ENCODE measurements at regions not wholly inside any gene's neighbourhood (a gene's known extent, or its start where the extent isn't known, plus 50 kb on each side); places are given as distances from the start of the nearest gene placed in this dataset.

DNA sequence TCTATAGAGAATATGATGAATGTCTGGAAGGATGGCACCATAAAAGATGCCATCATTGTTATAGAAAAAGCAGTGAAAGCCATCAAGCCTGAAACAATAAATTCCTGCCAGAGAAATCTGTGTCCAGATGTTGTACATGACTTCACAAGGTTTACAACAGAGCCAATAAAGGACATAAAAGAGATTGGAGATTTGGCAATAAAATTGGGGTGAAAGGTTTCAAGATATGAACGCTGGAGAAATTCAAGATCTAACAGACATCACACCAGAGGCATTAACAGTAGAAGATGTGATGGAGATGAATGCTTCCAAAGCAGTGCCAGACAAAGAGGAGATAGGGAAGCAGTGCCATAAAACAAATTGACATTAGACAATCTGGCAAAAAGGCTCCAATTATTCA, 518.8 kb upstream of the ACVR2A start:
- TF ChIP-seq, protein P1, sequence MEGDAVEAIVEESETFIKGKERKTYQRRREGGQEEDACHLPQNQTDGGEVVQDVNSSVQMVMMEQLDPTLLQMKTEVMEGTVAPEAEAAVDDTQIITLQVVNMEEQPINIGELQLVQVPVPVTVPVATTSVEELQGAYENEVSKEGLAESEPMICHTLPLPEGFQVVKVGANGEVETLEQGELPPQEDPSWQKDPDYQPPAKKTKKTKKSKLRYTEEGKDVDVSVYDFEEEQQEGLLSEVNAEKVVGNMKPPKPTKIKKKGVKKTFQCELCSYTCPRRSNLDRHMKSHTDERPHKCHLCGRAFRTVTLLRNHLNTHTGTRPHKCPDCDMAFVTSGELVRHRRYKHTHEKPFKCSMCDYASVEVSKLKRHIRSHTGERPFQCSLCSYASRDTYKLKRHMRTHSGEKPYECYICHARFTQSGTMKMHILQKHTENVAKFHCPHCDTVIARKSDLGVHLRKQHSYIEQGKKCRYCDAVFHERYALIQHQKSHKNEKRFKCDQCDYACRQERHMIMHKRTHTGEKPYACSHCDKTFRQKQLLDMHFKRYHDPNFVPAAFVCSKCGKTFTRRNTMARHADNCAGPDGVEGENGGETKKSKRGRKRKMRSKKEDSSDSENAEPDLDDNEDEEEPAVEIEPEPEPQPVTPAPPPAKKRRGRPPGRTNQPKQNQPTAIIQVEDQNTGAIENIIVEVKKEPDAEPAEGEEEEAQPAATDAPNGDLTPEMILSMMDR (conservative IDR thresholded peaks at IDR 0.05; ENCODE audit: low read depth, low read length): no peak
- TF ChIP-seq EZH2 (IDR thresholded peaks at IDR 0.05; ENCODE audit: low read length, unreplicated experiment) (no peak), EZH2phosphoT487 (IDR thresholded peaks at IDR 0.05; ENCODE audit: borderline replicate concordance, low read length) (no peak)

Data from PC-3 (cell line).